NOMO-1 treated with DMSO at 0.1 percent for 48 hours (cell line): ENCODE measurements at regions not wholly inside any gene's neighbourhood (a gene's known extent, or its start where the extent isn't known, plus 50 kb on each side); places are given as distances from the start of the nearest gene placed in this dataset.

ENCODE experiments used
- DNase-seq: peaks from one replicate; lab custom pipeline; 2025; ENCODE audit not compliant: unreplicated experiment; lab: John Stamatoyannopoulos, UW

DNA sequence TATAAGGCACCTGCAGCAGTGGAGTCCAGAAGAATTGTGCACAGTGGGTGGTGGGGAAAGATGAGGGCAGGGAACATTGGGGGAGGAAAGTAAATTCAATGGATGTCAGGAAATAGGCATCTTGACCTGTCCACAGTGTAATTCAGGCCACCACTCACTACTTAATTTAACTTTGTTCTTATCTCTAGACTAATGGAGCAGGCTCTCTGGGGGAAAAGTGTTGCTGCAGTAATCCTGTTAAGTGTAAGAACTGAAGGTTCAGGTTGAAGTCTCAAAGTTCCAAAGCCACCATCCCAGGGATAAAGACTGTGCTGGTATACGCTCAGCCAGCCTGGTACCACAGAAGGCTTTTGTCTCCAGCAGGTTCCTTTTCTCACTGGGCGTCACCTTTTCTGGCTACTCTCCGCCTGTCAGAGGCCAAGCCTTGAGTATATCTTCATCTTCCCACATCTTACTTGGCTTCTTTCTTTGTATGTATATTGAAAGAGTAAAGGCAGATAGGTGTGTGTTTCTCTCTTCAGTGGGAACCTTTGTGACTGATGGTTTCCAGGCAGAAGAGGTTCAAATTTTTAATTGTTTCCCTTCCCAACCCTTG is 150.9 kb upstream of the DMRT1 start:
- no peak for DNase-seq

DNA sequence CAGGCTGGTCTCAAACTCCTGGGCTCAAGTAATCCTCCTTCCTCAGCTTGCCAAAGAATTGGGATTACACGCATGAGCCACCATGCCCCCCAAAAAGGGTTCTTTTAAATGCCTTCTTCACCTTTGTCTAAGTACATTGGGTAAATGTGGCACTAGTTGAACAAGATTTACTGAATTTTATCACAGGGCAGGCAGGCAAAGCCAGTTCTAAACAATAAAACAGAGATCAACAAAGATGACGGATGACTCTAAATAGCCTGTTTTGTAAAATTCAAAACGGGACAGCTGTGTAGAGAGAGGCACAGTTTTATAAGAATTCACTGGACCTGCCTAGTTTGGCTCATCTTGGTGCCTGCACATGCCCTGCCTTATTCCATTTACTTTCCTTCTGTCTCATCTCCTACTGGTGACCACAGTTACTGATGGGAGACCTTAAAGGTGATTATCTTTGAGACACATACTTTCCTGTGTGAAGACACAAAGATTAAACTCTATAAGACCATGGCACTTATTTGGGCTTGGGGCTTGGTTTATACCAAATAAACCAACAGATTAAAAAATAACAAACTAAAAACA is 149.6 kb upstream of the DMRT1 start:
- no peak for DNase-seq

DNA sequence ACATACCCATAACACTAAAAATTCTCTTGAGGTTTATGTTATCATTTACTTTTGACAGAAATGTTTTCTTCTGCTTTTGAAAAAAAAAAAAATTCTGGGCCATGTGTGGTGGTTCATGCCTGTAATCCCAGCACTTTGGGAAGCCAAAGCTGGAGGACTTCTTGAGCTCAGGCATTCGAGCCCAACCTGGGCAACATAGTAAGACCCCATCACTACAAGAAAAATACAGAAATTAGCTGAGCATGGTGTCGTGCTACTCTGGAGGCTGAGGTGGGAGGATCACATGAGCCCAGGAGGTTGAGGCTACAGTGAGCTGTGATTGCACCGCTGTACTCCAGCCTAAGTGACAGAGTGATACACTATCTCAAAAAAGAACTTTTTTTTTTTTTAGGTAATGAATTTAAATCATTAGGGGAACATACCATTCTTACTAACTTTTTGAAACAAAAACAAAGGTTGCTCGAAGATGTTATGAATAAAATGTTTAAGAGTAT is 148.8 kb upstream of the DMRT1 start:
- DNase-seq = no peak

DNA sequence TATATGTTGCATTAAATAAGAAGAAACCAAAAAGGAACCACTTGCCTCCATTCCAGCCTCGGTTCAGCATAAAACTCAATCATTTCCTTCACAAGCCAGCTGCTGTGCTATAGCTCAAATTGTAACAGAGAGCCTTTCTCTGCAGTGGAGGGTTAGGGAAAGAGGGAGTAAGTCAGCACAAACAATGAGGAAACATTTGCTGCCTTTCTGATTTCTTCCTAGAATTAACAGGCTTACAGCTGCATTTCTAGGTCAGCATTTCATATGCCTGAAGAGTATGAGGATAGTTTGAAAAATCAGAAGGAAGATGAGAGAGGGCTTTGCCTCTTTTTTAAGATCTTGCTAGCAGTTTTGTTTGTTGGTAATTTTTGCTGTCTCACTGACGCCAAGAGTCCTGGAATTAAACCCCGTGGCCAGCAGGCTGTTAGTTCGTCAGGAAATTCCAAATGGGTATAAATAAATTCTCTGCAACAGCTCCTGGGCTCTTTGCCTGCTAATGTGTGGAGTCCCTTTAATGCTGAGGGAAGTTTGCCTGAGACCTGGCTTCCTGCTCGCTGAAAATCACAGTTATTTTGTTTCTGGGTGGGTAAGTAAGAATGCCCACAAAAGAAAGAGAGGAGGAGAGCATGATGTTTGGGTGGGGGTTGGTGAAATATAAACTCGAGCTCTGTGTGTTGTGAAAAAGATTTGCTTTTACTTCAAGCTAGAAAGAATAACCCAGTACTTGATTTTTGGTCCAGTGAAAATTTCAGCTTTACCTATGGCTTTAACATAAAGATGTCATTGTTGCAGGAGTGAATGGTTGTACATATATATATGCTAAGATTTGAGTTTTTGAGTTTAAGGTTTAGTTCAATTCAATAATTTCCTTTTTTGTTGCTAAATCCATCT is 148.1 kb upstream of the DMRT1 start:
- no peak for DNase-seq

DNA sequence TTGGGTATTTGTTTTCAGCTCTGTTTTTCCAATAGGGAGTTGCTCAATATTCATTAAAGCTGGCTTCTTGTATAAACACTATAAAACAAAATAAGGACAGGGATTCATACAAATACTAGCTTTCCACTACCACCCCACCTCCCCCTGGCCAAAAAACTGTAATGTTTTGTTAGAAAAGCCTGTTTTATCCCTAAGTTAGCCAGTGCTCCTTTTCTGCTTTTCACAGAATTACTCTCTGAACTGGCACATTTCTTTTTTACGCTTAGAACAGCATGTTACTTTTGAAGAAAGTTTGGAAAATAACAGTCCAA is 147.4 kb upstream of the DMRT1 start:
- no peak for DNase-seq

DNA sequence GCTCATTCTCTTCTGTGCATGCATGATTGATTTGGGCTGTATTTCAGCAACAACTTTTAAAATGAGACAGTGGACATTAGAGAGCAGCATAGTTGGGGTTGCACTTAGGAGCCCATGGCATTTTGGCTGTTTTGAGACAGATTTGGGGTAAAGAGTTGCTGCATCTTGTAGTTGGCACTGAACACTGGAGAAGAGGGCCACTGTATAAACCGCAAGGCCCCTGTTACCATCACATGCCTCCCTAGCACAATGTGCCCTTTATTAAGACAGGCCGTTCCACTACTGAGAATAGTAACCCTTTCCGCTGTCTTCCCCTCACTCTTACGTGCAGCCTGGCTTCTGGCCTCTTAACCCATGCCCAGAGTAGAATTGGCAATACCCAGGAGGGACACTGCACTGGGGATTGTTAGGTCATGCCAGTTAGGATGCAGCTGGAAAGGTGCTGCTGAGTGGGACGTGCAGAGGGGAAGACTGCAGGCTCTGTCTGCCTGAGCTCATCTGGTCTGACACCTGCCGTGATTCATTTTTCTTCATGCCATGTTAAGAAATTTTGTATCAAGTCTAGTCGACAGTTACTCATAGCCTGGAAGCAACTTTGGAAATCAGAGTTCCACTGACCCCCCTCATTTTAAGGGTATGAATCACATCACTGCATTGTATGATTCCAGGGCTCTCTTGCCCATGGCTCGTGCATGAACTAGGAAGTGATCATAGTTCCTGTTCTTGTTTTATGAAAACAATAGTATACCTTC is 146.9 kb upstream of the DMRT1 start:
- DNase-seq = no peak

DNA sequence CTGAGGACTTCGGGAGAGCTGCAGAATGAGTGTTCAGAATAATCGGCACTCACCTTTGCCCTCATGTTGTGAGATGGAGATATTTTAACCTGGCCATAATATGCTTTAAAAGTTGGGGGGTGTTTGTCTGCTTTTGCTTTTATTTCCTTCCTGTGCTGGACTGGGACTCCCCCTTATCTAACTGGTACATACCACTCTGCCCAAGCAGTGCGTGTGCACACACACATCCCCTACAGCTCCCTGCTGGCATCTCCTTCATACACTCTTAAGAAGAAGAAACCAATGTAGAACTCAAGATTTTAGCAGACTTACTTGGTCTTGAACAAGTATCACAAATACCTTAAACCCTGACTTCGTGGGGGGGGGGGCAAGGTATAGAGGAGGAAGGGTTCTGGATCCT is 146.2 kb upstream of the DMRT1 start:
- no peak for DNase-seq

DNA sequence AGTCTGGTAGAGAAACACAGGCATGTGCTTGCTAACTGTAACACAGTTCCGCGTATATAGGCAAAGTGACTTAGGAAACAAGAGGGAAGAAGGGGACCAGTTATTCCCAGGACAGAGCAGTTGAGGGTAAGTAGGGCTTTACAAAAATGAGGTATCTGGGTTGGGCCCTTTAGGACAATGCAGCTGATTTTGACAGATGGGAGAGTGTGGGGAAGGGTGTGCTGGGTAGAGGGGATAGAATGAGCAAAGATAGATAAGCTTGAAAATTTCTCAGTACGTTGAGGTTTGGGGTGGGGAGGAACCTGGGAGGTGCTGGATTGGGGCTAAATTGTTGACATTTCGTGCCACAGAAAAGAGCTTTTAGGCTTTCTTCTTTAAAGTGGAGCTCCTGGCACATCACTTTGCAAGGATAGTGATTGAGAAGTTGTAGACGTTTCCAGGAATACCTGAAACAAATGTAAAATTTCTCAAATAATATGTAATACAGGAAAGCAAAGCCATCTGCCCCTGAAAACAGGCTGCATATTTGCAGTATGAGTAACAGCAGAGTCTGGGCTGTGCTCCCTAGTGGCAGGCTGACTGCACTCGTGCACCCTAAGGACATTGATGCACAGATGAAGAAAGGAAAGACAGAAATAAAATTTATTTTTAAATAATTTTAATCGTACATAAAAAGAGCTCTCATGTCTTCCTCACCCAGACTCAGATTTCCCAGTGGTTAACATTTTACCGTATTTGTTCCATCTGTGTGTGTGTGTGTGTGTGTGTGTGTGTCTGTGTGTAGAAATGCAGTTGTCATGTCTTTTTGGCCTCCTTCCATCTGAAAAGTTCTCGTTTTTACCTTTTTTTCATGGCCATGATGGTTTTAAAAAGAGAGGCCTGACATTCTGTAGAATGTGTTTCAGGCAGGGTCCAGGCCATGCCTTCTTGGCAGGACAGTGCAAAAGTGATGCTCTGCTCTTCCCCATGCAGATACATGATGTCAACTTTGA is 144.9 kb upstream of the DMRT1 start:
- DNase-seq = no peak

DNA sequence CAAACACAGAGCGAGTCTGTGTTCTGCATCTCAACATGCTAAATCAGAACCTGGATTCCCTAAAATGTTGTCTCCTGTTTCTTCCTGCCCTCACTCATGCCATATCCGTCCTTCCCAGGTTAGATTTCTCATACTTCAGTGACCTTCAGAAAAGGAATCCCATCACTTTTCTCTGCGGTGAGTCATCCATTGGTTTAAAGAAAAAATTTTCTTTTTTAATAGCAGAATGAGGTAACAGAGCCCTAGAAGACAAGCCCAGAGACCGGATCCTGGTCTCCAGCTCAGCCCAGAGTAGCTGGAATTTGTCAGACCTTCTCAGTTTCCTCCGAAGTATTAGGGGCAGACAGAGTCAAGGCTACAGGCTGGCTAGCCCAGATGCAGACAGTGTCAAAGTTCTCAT is 143.2 kb upstream of the DMRT1 start:
- no peak for DNase-seq

DNA sequence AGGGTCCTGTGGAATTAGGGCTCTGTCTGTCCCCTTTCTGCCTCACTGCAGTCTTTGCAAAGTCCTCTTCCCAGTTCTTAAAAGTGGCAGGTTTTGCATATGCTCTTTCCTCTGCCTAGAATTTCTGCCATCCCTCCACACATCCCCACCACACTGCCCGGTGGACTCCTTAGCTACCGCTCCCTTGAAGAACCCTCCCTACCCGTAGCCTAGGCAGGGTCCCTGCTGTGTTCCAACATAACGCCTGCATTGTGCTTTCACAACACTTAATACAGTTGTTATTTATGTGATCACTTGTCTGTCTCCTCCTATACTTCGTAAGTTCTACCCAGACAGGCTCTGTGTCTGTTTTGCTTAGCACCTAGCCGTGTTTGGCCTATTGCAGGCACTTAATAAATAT is 142.5 kb upstream of the DMRT1 start:
- DNase-seq = no peak

DNA sequence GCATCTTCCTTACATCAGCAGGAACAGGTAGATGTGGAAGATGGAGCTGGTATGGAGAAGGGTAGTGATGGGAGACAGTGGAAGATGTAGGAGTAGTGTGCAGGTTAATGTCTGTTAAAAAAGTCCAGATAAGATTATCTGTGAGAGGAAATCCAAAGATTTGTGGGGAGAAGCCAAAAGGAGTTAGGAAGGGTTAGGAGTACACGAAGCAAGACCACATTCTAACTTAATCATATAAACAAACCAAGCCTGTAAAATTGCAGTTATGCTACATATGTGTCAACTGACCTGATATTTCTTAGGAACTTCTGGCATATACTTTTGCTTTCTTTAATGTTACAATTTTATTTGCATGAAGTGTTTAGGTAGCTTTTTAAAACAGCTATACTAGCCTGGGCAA is 142.1 kb upstream of the DMRT1 start:
- DNase-seq = no peak

DNA sequence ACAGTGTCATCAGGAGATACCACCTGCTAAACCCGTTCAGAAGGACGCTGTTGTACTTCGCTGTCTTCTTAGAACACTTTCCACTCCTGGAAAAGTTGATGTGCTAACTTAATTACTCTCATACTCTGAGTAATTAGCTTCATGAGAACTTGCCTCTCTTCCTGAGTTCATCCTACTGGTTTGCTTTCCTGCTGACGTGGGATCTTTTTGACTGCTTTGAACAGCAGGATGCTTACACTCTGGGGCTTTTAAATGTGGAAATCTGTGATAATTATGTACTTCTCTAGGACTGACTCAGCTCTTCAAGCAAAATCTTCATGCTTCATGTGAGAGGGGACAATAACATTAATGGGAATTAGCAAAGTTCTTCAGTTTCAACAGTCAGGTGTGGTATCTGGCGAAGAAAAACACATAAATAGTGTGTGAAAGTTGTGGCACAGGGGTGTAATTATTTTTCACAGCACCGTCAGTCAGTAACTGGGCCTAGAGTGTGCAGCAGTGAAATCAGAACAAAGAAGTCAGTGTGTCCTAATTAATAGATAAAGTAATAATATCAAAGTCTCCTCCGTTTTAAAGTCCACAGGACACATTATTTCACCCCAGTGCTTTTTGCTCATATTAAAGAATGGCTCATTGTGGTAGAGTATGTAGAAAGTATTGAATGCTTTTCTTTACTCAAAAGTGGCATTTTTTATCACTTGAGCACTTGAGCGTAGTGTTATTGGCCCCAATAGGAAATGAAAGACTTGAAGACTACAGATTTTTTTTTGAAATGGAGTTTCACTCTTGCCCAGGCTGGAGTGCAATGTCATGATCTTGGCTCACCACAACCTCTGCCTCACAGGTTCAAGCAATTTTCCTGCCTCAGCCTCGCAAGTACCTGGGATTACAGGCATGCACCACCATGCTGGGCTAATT is 140.9 kb upstream of the DMRT1 start:
- DNase-seq = no peak

DNA sequence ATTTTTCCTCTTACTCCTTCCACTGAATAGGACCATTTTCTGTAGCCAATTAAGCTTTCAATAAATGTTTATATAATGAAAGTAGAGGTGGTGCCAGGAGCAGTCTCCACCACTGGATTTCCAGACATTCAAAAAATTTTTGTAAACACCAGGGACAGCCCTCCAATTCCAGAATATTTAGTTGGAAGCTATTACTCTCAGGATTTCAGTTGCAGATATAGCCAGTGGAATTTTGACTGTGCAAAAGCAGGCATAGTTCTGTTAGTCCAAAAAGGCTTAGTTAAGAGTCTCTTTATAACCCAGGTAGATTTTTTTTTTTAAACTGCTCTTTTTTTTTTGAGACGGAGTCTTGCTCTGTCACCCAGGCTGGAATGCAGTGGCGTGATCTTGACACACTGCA is 138.1 kb upstream of the DMRT1 start:
- no peak for DNase-seq

DNA sequence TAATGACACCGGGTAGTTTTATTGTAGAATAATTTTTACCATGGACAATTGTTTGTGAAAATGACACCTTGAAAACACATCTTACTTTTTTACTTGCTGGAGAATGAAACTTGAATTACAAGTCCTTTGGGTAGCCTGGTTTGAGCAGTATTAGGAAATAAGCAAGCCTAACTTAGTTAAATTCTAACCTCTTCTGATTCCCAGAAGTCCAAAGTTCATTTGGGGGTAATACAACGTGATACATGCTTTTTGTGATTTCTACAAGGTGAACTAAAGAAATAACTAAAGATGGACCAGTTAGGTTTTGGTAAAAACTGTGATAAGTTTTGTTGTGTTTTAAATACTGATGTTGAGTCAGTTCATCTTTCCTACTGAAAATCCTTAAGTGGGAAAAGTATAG is 135.4 kb upstream of the DMRT1 start:
- DNase-seq = no peak

DNA sequence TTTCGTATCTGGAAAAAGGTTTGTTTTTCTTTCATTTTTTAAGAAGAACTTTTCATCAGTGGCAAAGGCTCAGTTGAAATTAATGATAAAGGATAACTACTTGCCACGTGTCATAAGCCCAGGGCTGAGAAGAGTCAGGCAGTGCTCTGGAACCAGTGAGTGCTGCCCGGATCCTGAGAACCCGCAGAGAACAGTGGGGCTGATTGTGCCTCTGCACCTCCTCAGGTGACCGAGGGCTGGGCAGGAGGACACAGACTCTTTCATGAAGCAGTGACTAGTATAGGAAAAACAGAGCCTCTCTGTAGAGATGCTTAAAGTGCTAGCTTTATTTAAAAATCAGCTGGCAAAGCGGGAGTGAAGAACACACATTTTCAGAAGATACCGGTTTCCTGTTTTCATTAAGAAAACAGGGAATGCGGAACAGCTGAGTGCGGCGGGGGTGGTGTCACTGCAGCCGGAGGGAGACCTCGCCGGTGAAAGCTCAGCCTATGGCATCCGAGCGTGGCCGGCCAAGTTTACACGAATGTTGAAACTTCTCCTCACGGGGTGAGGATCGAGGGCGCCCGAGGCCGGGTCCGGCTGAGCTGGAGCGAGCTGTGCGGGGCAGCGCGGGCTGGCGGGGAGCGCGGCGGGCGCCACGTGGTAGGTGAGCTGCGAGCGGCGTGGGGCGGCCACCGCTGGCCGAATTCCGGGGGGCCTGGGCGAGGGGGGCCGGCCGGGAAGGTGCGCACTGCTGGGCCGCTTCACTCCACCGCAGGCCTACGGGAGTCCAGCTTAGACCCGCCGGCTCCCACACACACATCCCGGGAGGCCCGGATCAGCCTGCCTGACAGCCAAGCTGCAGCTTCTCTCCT is 134.7 kb upstream of the DMRT1 start:
- DNase-seq = peak; percentile 2

DNA sequence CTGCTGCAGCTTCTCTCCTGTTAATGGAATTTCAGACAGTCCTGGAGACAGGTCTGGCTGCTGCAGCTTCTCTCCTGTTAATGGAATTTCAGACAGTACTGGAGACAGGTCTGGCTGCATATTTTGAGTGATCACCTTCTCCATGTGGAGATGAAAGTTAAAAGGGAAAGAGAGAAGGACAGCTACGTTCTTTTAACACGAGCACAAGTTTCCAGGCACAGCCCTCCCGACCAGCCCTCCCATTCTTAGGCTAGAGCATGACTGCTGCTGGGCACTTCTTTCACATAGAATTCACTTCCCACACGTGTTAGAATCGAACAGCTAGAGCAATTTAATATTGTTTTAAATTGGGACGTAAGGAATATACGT is 133.3 kb upstream of the DMRT1 start:
- no peak for DNase-seq

DNA sequence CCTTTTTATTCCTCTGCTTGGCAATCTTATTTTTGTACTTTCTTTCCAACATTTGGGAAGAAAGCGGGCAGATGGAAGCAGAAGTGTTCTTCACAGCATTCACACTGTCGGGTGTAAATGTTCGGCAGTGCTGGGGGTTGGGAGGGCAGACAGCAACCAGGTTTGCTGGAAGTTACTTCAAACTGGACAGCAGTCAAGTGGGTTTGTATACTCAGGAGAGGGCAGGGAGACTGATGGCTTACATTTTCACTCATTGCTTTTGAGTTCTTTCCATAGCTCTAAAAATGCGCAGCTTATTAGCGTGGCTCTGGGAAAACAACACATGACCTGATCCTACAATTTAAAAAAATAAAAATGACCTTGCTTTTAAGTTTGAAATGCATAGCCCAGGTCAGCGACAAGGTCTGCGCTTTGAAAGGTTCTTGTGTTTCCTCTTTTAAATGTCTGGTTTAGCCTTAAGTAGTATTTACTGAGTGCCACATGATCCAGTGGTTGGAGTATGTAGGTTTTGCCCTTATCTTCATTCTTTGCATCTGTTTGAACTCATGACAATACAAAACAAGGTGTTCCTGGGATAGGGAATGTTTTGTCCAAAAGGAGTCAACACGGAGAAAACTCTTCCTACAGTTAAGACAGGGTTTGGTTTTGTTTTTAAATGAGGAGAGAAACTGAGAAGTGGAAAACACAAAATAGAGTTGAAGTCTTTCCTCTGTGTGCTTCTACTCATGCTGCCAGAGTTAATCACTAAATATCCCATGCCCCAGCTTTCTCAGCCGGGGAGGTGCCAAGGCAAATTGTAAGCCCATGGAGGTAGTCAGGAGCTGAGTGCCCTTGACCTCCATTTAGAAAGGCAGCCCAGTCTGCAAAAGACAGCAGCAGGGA is 132.7 kb upstream of the DMRT1 start:
- peak; percentile 8 for DNase-seq
